ENCODE measurements at regions not wholly inside any gene's neighbourhood (a gene's known extent, or its start where the extent isn't known, plus 50 kb on each side); places are given as distances from the start of the nearest gene placed in this dataset.

GRCh38 chr9:24333629-24334028 lies 212.1 kb downstream of the IZUMO3 start:
- no peak overlapping the region for H3K4me3 ChIP-seq
- intact Hi-C loops (cut with DNase I; ENCODE audit: low total_unique reads): no loop called here
- no peaks in the 10 kb centered on the region for H3K36me3 ChIP-seq
- no peak for DNase-seq
- 34 to 57% (median 52%) methylated on average over 2 of the region's 2 CpGs for WGBS, 5 donors
- no peaks in the 10 kb centered on the region for H3K4me1 ChIP-seq
- H3K27ac ChIP-seq: no peak overlapping the region
- TF ChIP-seq EP300 (IDR thresholded peaks at IDR 0.05) (no peak), POLR2AphosphoS5 (IDR thresholded peaks at IDR 0.05) (no peak), POLR2A (IDR thresholded peaks at IDR 0.05) (no peak), CTCF (IDR thresholded peaks at IDR 0.05) (no peak)
- H3K9me3 ChIP-seq: peaks cover 0 to 4% (median 0%) of the 10 kb centered on the region in 4 donors
- no peaks in the 10 kb centered on the region for H3K27me3 ChIP-seq

GRCh38 chr9:24298912-24299311 lies 246.8 kb downstream of the IZUMO3 start:
- intact Hi-C loops (cut with DNase I; ENCODE audit: low total_unique reads): no loop called here
- no peaks in the 10 kb centered on the region for H3K36me3 ChIP-seq
- H3K4me3 ChIP-seq: no peak overlapping the region
- no peak for TF ChIP-seq CTCF (IDR thresholded peaks at IDR 0.05)
- no peak for TF ChIP-seq EP300 (IDR thresholded peaks at IDR 0.05)
- TF ChIP-seq POLR2A (IDR thresholded peaks at IDR 0.05): no peak
- no peak for TF ChIP-seq POLR2AphosphoS5 (IDR thresholded peaks at IDR 0.05)
- H3K9me3 ChIP-seq: peaks cover 0 to 15% (median 10%) of the 10 kb centered on the region in 4 donors
- WGBS, 5 donors: 77 to 91% (median 87%) methylated on average over 4 of the region's 4 CpGs
- H3K4me1 ChIP-seq: no peaks in the 10 kb centered on the region
- H3K27me3 ChIP-seq: no peaks in the 10 kb centered on the region
- H3K27ac ChIP-seq: no peak overlapping the region
- DNase-seq: no peak

- Histone ChIP-seq H3K27me3 (no peaks in the 10 kb centered on the region), H3K4me1 (no peaks in the 10 kb centered on the region), H3K36me3 (no peaks in the 10 kb centered on the region), H3K27ac (no peak overlapping the region), H3K9me3 (peaks cover 0 to 13% (median 4%) of the 10 kb centered on the region in 4 donors), H3K4me3 (no peak overlapping the region)
- 65 to 77% (median 73%) methylated on average over 2 of the region's 2 CpGs for WGBS, 5 donors
- intact Hi-C loops (cut with DNase I; ENCODE audit: low total_unique reads): no loop called here
- no peak for DNase-seq
- TF ChIP-seq POLR2AphosphoS5 (IDR thresholded peaks at IDR 0.05) (no peak), POLR2A (IDR thresholded peaks at IDR 0.05) (no peak), EP300 (IDR thresholded peaks at IDR 0.05) (no peak), CTCF (IDR thresholded peaks at IDR 0.05) (no peak)
Observed at GRCh38 chr9:24297931-24298330, 247.8 kb downstream of the IZUMO3 start.

GRCh38 chr9:24296124-24296523 lies 249.6 kb downstream of the IZUMO3 start:
- WGBS, 5 donors: 77 to 88% (median 80%) methylated on average over 1 of the region's 1 CpG
- TF ChIP-seq CTCF (IDR thresholded peaks at IDR 0.05): no peak
- no peak for TF ChIP-seq EP300 (IDR thresholded peaks at IDR 0.05)
- no peak for TF ChIP-seq POLR2A (IDR thresholded peaks at IDR 0.05)
- TF ChIP-seq POLR2AphosphoS5 (IDR thresholded peaks at IDR 0.05): no peak
- intact Hi-C loops (cut with DNase I; ENCODE audit: low total_unique reads): no loop called here
- Histone ChIP-seq H3K27ac (no peak overlapping the region), H3K4me1 (no peaks in the 10 kb centered on the region), H3K27me3 (no peaks in the 10 kb centered on the region), H3K9me3 (peaks cover 0 to 8% (median 3%) of the 10 kb centered on the region in 4 donors), H3K36me3 (no peaks in the 10 kb centered on the region), H3K4me3 (no peak overlapping the region)
- no peak for DNase-seq

Data from stomach (tissue), 8 donors.